Endothelial cell of umbilical vein (primary cell): ENCODE measurements at regions not wholly inside any gene's neighbourhood (a gene's known extent, or its start where the extent isn't known, plus 50 kb on each side); places are given as distances from the start of the nearest gene placed in this dataset.

Experiments
- BruUV-seq: library from RNA; stranded (reverse); fragments of 400-500 nt; replicated peaks from 2 replicates; lab custom pipeline; 2021; lab: Mats Ljungman, UMichigan
- CTCF ChIA-PET: fragments of 300-600, 350-600 bp; sonication (Branson Sonifier 250); formaldehyde crosslinking; loops from one replicate; lab custom pipeline; 2021; ENCODE audit warnings: antibody characterized with exemption, inconsistent platforms; lab: Charles Lee
- POLR2A ChIA-PET: fragments of 300-600, 350-600 bp; sonication (Branson Sonifier 250); formaldehyde crosslinking; loops from one replicate; lab custom pipeline; 2021; ENCODE audit warnings: antibody characterized with exemption, inconsistent platforms; lab: Charles Lee
- DNase-seq: peaks from one replicate; pipeline ENCODE4 v3.0.0-alpha.2; 2011; ENCODE audit warnings: low read depth, low spot score
- FAIRE-seq: peaks from 2 replicates; lab custom pipeline; 2011; peaks lifted over from hg19 to GRCh38; lab: Jason Lieb, UNC
- H2AFZ ChIP-seq: 2 replicates; pipeline ENCODE4 v1.6.0; 2012; ENCODE audit warnings: low read depth, low read length, control low read depth, inconsistent platforms
- H3K27ac ChIP-seq: 2 replicates; pipeline ENCODE4 v1.5.1; 2011; ENCODE audit warnings: low read depth, mild to moderate bottlenecking, control low read depth, low read length, moderate library complexity; ENCODE audit not compliant: insufficient read depth
- H3K27me3 ChIP-seq, 2 experiments: 2 replicates each; pipeline versions ENCODE4 v1.6.0 to v1.6.1; 2011; ENCODE audit warnings: low read length in 2 of 2, mixed read lengths in 1 of 2; ENCODE audit not compliant: control insufficient read depth in 2 of 2, insufficient read depth in 2 of 2
- H3K36me3 ChIP-seq, 2 experiments: 2 replicates in 1 of 2; 3 replicates in 1 of 2; pipeline ENCODE4 v1.5.1; 2011; ENCODE audit warnings: low read length in 2 of 2, mild to moderate bottlenecking in 1 of 2, moderate library complexity in 1 of 2; ENCODE audit not compliant: control insufficient read depth in 2 of 2, insufficient read depth in 2 of 2; ENCODE audit errors: extremely low read depth in 1 of 2
- H3K4me1 ChIP-seq: 3 replicates; pipeline ENCODE4 v1.5.1; 2011; ENCODE audit warnings: mild to moderate bottlenecking, low read length; ENCODE audit not compliant: control insufficient read depth, insufficient read depth; ENCODE audit errors: extremely low read depth
- H3K4me2 ChIP-seq: 2 replicates; pipeline ENCODE4 v1.6.1; 2011; ENCODE audit warnings: low read length, control low read depth, mixed read lengths; ENCODE audit not compliant: insufficient read depth
- H3K4me3 ChIP-seq, 3 experiments: fragments of 200-600 bp in 1 of 3; sonication (generic), shearing (Covaris generic) in 1 of 3; replicated peaks in 1 of 3; 2 replicates each; pipeline ENCODE4 v1.5.1; 2011 to 2016; ENCODE audit warnings: control low read depth in 3 of 3, low read length in 3 of 3, mild to moderate bottlenecking in 2 of 3, inconsistent platforms in 1 of 3, low read depth in 1 of 3, moderate library complexity in 1 of 3; ENCODE audit not compliant: insufficient read depth in 1 of 3
- H3K79me2 ChIP-seq: 2 replicates; pipeline ENCODE4 v1.6.0; 2012; ENCODE audit warnings: low read length, inconsistent platforms; ENCODE audit not compliant: control insufficient read depth, insufficient read depth
- H3K9ac ChIP-seq: replicated peaks from 2 replicates; pipeline ENCODE3; 2011; ENCODE audit warnings: low read length, control low read depth; ENCODE audit not compliant: insufficient read depth; ENCODE audit errors: extremely low read depth
- H3K9me1 ChIP-seq: replicated peaks from 3 replicates; pipeline ENCODE4 v1.6.0; 2011; ENCODE audit warnings: mild to moderate bottlenecking, low read length; ENCODE audit not compliant: control insufficient read depth, insufficient read depth; ENCODE audit errors: extremely low read depth
- H3K9me3 ChIP-seq: replicated peaks from 2 replicates; pipeline ENCODE4 v1.5.1; 2012; ENCODE audit warnings: low read length, inconsistent platforms; ENCODE audit not compliant: control insufficient read depth, insufficient read depth
- H4K20me1 ChIP-seq: replicated peaks from 2 replicates; pipeline ENCODE3; 2011; ENCODE audit warnings: mild to moderate bottlenecking, low read length; ENCODE audit not compliant: control insufficient read depth, insufficient read depth; ENCODE audit errors: extremely low read depth
- EZH2 ChIP-seq: IDR thresholded peaks from 2 replicates; pipeline ENCODE4 v1.6.1; 2012; ENCODE audit warnings: borderline replicate concordance, low read depth, mild to moderate bottlenecking, moderate library complexity, low read length, inconsistent platforms; ENCODE audit not compliant: severe bottlenecking
- GATA2 ChIP-seq: IDR thresholded peaks from 2 replicates; pipeline ENCODE4 v1.7.0; 2011; ENCODE audit warnings: low read depth, mild to moderate bottlenecking, moderate library complexity, mixed read lengths, low read length; ENCODE audit not compliant: insufficient read length, insufficient read depth
- JUN ChIP-seq: IDR thresholded peaks from 2 replicates; pipeline ENCODE4 v1.6.1; 2011; ENCODE audit warnings: borderline replicate concordance, low read depth; ENCODE audit not compliant: insufficient read length, insufficient read depth
- MYC ChIP-seq: IDR thresholded peaks from one replicate; pipeline ENCODE4 v1.6.1; 2011; ENCODE audit warnings: mild to moderate bottlenecking, low read depth, low read length
- POLR2AphosphoS5 ChIP-seq: IDR thresholded peaks from 2 replicates; pipeline ENCODE4 v1.6.1; 2012; ENCODE audit warnings: low read depth, mild to moderate bottlenecking, control low read depth, low read length, moderate library complexity; ENCODE audit not compliant: insufficient read depth
- dilution Hi-C: fragments of 300-500 bp; cut with MboI; formaldehyde crosslinking; loops from one replicate; pipeline ENCODE4 v1.15.0; 2019; ENCODE audit warnings: low sequenced_read_pairs; ENCODE audit not compliant: extremely low pct_ligation_motif_present
- intact Hi-C: fragments of 100-400 bp; cut with micrococcal nuclease; formaldehyde crosslinking; loops from one replicate; pipeline ENCODE4 v1.10.0; 2022
- TF ChIP-seq, protein P1 (sequence below), 2 donors: IDR thresholded peaks; 1 replicate in 1 of 2; 2 replicates in 1 of 2; pipeline ENCODE4 v1.5.1; 2011; ENCODE audit warnings: low read length in 2 of 2, mild to moderate bottlenecking in 2 of 2, moderate library complexity in 2 of 2, control low read depth in 1 of 2, inconsistent platforms in 1 of 2, low read depth in 1 of 2; ENCODE audit not compliant: insufficient read depth in 1 of 2; ENCODE audit errors: extremely low read depth in 1 of 2

DNA sequence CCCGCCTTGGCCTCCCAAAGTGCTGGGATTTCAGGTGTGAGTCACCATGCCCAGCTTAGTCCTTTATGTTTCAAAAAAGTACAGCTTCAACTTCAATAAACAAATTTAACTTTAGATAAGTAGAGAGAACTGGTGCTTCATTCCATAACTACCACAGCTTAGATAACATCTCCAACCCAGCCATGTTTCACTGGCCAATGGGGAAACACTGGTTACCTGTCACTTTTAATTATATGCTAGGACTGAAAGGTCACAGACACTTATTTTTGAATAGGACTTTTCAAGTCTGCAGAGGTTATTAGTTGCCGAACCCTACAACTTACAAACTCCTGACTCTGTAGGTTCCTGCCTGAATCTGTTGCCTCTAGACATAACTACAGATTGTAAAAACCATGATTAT lies 56.5 kb upstream of the ST6GALNAC3 start:
- Histone ChIP-seq H3K4me1 (no peaks in the 10 kb centered on the region), H3K4me2 (no peak overlapping the region), H3K27me3 (peaks cover 0 to 13% of the 10 kb centered on the region in 2 experiments), H3K4me3 (no peak overlapping the region), H3K9ac (no peak overlapping the region), H3K27ac (no peak overlapping the region), H3K79me2 (no peaks in the 10 kb centered on the region), H3K9me3 (no peaks in the 10 kb centered on the region), H3K36me3 (no peaks in the 10 kb centered on the region), H2AFZ (no peak overlapping the region), H4K20me1 (no peaks in the 10 kb centered on the region), H3K9me1 (no peaks in the 10 kb centered on the region)
- TF ChIP-seq EZH2 (no peak), POLR2AphosphoS5 (no peak), GATA2 (no peak)
- TF ChIP-seq, protein P1, sequence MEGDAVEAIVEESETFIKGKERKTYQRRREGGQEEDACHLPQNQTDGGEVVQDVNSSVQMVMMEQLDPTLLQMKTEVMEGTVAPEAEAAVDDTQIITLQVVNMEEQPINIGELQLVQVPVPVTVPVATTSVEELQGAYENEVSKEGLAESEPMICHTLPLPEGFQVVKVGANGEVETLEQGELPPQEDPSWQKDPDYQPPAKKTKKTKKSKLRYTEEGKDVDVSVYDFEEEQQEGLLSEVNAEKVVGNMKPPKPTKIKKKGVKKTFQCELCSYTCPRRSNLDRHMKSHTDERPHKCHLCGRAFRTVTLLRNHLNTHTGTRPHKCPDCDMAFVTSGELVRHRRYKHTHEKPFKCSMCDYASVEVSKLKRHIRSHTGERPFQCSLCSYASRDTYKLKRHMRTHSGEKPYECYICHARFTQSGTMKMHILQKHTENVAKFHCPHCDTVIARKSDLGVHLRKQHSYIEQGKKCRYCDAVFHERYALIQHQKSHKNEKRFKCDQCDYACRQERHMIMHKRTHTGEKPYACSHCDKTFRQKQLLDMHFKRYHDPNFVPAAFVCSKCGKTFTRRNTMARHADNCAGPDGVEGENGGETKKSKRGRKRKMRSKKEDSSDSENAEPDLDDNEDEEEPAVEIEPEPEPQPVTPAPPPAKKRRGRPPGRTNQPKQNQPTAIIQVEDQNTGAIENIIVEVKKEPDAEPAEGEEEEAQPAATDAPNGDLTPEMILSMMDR (IDR thresholded peaks at IDR 0.05; ENCODE audit: extremely low read depth in 1 of 2, insufficient read depth in 1 of 2, low read depth in 1 of 2, low read length in 2 of 2) = no peak
- dilution Hi-C loops (no loop called here), intact Hi-C loops (no loop called here)
- ChIA-PET POLR2A (no interaction called here), CTCF (no interaction called here)
- DNase-seq = no peak
- BruUV-seq = no TSS peak
- no peak for FAIRE-seq

GRCh38 chr1:76021846-76022245 lies 52.7 kb upstream of the ST6GALNAC3 start:
- no TSS peak for BruUV-seq
- Histone ChIP-seq H3K9ac (no peak overlapping the region), H3K9me1 (no peaks in the 10 kb centered on the region), H3K27me3 (peaks cover 0 to 13% of the 10 kb centered on the region in 2 experiments), H3K27ac (no peak overlapping the region), H3K4me2 (no peak overlapping the region), H4K20me1 (no peaks in the 10 kb centered on the region), H3K9me3 (no peaks in the 10 kb centered on the region), H3K4me1 (no peaks in the 10 kb centered on the region), H2AFZ (no peak overlapping the region), H3K79me2 (no peaks in the 10 kb centered on the region), H3K36me3 (no peaks in the 10 kb centered on the region), H3K4me3 (no peak overlapping the region)
- DNase-seq (no peak), FAIRE-seq (no peak)
- TF ChIP-seq, protein P1 (IDR thresholded peaks at IDR 0.05; ENCODE audit: extremely low read depth in 1 of 2, insufficient read depth in 1 of 2, low read depth in 1 of 2, low read length in 2 of 2) = no peak
- TF ChIP-seq JUN (no peak), EZH2 (no peak), MYC (no peak)
- ChIA-PET CTCF (interaction anchor here (1.0 to 1.3 kb wide), 2 partner anchors 15 to 133 kb away, joined by 3 read pairs; no protein-coding TSS in a partner anchor), POLR2A (no interaction called here)
- dilution Hi-C loops (no loop called here), intact Hi-C loops (no loop called here)
